Cardiac septum (tissue), 1 donor: ENCODE measurements at regions not wholly inside any gene's neighbourhood (a gene's known extent, or its start where the extent isn't known, plus 50 kb on each side); places are given as distances from the start of the nearest gene placed in this dataset.

Experiments used
- DNase-seq: peaks from one replicate; pipeline ENCODE4 v3.0.0-alpha.2; 2020; ENCODE audit warnings: low spot score
- intact Hi-C: fragments of 100-400 bp; cut with DNase I; formaldehyde crosslinking; loops from one replicate; pipeline ENCODE4 v1.14.0; 2022
- donor health status: DM: no; HTN: no; CAD: no.

GRCh38 chr9:129276486-129277230 is 98.6 kb upstream of the IER5L start:
- intact Hi-C loops = no loop called here
- peak; percentile 71 for DNase-seq

- peak; percentile 10 for DNase-seq
Observed at GRCh38 chr9:129275626-129276247, 97.7 kb upstream of the IER5L start.

GRCh38 chr9:129273941-129274684 is 96.1 kb upstream of the IER5L start:
- DNase-seq = peak; percentile 24
- intact Hi-C loops = no loop called here

More at GRCh38 chr9:129275626-129276247, 97.7 kb upstream of the IER5L start:
- intact Hi-C loops = no loop called here

GRCh38 chr9:129273136-129273895 is 95.3 kb upstream of the IER5L start:
- DNase-seq = peak; percentile 60
- intact Hi-C loops = no loop called here

DNA sequence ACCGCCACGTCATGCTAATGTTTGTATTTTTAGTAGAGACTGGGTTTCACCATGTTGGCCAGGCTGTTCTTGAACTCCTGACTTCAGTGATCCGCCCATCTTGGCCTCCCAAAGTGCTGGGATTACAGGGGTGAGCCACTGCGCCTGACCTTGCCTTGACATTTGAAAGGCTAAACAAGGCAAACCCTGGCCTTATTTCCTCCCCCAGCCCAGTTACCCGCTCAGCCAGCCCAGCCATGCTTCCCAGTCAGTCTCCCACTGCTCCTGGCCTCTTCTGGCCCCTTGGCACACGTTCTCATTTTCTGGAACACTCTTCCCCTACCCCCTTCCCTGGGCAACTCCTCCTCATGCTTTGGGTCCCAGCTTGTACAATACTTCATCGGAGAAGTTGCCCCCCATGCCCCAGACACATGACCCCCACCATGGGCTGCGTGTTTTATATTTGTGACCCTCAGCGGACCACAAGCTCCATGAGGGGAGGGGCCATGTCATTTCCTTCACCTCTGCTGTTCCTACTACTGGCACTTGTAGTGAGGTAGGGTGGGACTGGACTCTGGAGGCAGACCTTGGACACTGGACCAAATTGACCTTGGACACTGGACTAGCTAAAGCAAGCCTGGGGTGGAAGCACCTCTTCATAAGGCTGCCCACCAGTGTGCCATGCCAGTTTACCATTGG is 94.4 kb upstream of the IER5L start:
- no peak for DNase-seq
- intact Hi-C loops = no loop called here

DNA sequence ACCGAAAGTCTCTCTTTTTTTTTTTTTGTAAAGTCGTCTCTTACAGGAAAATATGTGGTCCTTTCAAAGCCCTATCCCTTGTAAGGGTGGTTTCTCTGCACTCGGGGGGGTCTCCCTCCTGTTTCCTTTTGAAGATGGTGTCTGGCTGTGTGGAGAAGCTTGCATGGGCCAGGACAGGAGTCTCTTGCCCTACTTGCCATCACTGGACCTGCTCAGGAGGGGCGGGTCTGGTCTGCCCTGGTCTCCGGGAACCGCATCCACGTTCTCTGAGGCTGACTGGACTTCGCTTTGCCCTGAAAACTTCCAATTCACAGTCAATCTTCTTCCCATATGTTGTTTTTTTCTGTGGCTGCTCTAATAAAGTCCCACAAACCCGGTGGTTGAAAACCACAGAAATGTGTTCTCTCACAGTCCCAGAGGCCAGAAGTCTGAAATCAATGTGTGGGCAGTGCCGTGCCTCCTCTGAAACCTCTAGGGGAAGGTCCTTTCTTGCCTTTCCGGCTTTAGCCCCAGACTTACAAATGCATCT is 92.9 kb upstream of the IER5L start:
- no peak for DNase-seq
- intact Hi-C loops = no loop called here

DNA sequence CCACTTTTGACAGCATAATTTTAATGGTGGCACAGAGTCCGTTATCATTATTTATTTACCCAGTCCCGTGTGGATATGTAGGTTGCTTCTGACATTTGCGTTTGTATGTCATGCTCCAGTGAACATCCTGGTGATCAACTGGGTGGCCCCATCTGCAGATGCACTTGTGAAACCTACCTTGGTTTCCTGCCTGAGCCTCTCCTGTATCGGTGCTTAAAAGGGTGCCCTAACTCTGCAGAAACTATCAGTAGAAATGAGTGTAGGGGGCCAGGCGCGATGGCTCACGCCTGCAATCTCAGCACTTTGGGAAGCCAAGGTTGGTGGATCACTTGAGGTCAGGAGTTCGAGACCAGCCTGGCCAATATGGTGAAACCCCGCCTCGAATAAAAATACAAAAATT is 92.1 kb upstream of the IER5L start:
- DNase-seq = no peak
- intact Hi-C loops = no loop called here

DNA sequence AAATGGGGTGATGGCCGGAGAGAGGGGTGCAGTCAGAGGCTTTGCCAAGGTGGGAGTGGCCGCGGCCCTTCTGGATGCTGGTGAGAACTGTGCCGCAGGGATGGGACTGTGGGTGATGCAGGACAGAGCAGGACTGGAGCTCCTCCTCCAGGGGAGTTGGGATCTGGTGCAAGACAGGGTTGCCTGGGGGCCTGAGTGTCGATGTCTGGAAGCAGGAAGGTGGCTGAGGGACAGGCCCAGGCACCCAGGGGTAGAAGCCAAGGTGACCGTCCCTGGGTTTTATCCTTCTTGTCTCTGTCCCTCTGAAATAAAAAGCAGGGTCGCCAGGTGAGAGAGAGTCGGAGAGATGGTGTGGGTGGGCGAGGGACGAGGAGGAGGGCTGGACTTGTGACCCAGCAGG is 89.1 kb upstream of the IER5L start:
- intact Hi-C loops = no loop called here
- DNase-seq = no peak

DNA sequence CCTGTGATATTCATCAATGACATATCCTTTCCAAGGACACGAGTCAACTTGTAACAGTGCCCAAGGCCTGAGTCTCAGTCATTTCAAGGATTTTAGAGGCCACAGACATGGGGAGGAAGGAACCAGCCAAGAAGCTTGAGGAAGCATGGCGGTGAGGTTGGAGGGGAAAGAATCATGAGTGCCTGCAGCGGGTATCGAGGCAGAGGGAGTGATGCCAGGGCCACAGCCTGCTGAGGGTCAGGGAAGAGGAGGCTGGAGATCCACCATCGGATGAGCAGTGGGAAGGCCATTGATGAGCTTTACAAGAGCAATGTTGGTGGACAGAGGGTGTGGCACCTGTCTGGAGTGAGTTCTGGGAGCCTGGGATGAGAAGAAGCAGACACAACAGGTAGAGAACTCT is 88.5 kb upstream of the IER5L start:
- intact Hi-C loops = no loop called here

DNA sequence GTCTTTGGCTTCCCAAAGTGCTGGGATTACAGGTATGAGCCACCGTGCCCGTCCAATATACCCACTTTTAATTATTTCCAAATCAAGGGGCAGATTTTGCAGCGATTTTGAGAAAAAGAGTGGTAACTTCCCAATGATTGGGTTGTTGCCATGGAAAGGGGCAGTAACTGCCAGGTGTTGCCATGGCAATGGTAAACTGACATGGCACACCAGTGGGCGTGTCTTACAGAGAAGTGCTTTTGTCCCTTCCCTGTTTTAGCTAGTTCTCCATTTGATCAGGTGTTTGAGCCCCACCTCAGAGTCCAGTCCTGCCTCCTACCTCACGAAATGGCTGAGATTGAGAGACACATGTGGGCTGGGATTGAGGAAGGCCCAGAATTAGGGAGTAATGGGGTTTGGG is 86.3 kb upstream of the IER5L start:
- DNase-seq = no peak
- intact Hi-C loops = no loop called here

More for the DNA sequence above, 88.5 kb upstream of the IER5L start:
- no peak for DNase-seq

DNA sequence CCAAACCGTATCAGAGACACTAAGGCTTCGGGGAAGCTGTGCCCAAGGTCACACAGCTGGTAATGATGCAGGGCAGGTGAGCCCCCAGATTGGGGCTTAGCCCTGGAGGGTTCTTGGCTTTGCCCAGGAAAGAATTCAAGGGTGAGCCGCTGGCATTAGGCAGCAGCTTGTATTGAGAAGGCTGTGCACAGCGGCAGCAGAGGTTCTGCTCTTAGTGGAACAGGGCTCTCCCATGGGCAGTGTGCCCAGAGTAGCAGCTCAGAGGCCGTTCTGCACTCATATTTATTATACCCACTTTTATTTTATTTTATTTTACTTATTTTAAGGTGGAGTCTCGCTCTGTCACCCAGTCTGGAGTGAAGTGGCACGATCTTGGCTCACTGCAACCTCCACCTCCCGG is 85.8 kb upstream of the IER5L start:
- intact Hi-C loops = no loop called here
- no peak for DNase-seq

GRCh38 chr9:129262261-129262660 is 84.2 kb upstream of the IER5L start:
- intact Hi-C loops = no loop called here

DNA sequence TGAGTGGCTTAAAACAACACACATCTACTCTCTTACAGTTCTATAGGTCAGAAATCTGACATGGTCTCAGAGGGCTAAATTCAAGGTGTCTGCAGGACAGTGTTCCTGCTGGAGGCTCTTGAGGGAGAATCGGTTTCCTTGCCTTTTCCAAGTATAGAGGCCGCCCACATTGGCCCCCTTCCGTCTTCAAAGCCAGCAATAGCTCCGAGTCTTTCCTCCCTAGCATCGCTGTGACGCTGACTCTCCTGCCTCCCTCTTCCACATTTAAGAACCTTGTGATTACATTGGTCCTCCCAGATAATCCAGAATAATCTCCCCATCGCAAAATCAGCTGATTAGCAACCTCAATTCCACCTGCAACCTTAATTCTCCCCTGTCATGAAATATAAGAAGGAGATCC is 81.3 kb upstream of the IER5L start:
- intact Hi-C loops = loop anchor here (5.0 kb wide), 1 partner anchor 348 kb away; no protein-coding TSS in a partner anchor
- DNase-seq = no peak

More at GRCh38 chr9:129262261-129262660, 84.2 kb upstream of the IER5L start:
- DNase-seq = no peak

DNA sequence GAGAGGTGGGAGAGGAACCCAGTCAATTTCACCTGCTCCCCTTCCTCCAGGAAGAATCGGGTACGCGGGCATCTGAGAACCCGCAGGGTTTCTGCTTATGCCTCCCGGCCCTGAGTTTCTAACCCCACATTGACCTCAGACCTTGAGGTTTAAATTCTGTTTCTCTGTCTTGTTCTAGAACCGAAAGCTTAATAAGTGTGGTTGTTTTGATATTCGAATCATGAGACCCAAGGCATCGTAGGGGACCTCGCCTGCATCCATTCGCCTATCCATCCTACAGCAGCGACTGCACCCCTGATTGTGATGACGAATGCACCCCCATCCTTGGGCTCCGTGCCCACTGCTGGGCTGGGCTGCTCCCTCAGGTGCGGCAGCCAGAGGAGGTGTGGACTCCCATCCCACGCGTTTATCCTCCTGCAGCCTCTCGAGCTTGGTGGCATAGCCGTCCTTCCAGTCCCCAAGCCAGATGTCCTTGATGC is 80.8 kb upstream of the IER5L start:
- DNase-seq = no peak
- intact Hi-C loops = loop anchor here (5.0 kb wide), 1 partner anchor 348 kb away; no protein-coding TSS in a partner anchor

- intact Hi-C loops = loop anchor here (5.0 kb wide), 1 partner anchor 349 kb away; no protein-coding TSS in a partner anchor
- peak; percentile 94 for DNase-seq
Observed at GRCh38 chr9:129258124-129258822, 80.2 kb upstream of the IER5L start.

GRCh38 chr9:129256959-129257713 is 79.1 kb upstream of the IER5L start:
- no peak for DNase-seq
- intact Hi-C loops = loop anchor here (5.0 kb wide), 1 partner anchor 350 kb away; no protein-coding TSS in a partner anchor

DNA sequence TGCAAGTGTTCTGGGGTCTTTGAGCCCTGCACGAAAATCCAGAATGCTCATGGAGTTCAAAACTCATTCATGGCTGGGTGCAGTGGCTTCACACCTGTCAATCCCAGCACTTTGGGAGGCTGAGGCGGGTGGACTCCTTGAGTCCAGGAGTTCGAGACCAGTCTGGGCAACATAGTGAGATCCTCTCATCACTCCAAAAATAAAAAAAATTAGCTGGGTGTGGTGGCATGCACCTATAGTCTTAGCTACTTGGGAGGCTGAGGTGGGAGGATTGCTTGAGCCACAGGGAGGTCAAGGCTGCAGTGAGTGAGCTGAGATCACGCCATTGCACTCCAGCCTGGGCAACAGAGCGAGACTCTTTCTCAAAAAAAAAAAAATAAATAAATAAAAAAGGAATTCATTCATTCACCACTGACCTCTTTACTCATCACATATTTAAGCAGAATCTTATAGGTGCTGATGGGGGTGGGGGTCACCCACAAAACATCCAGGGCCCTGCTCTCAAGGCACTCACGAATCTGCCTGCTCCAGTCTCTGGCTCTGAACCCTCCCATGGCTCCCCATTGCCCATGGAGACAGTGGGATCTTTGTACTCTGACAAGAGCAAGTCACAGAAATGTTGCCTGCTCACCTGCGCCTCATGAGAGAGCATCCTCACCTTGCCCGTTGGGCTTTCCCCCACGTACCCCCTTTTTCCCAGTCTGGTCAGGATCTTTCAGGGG is 76.7 kb upstream of the IER5L start:
- intact Hi-C loops = loop anchor here (2.0 to 5.0 kb wide), 5 partner anchors 37 to 353 kb away; no protein-coding TSS in a partner anchor
- no peak for DNase-seq
